Motor neuron (in vitro differentiated cells): ENCODE measurements at regions not wholly inside any gene's neighbourhood (a gene's known extent, or its start where the extent isn't known, plus 50 kb on each side); places are given as distances from the start of the nearest gene placed in this dataset.

Experiments used
- ATAC-seq, 8 experiments: fragments of 200-7000 bp; cut with Tn5 transposase; replicated peaks in 6 of 8; 2 replicates each; pipeline ENCODE4 v1.8.0; 2021; ENCODE audit warnings: mild to moderate bottlenecking in 8 of 8, moderate library complexity in 8 of 8
- H3K27ac ChIP-seq, 2 donors: fragments of 250-450 bp; sonication (Bioruptor Pico); 2 replicates each; pipeline ENCODE4 v1.9.0; 2021; ENCODE audit warnings: antibody characterized with exemption in 2 of 2, mild to moderate bottlenecking in 2 of 2, moderate library complexity in 1 of 2
- H3K4me1 ChIP-seq, 2 donors: fragments of 250-450 bp; sonication (Bioruptor Pico); replicated peaks in 1 of 2; 2 replicates each; pipeline ENCODE4 v1.6.1; 2021; ENCODE audit warnings: antibody characterized with exemption in 2 of 2, mild to moderate bottlenecking in 2 of 2, moderate library complexity in 1 of 2
- H3K4me3 ChIP-seq, 5 donors: fragments of 250-450 bp; sonication (Bioruptor Pico); 2 replicates each; pipeline ENCODE4 v1.9.0; 2021; ENCODE audit warnings: antibody characterized with exemption in 5 of 5, mild to moderate bottlenecking in 5 of 5, moderate library complexity in 4 of 5
- WGBS, 10 experiments: fragments of 450-650 bp; shearing (Covaris generic); methylation state at CpG; one replicate each; pipeline ENCODE4 v1.0.0; 2022; 5-methylcytosine and 5-hydroxymethylcytosine counted together
- in situ Hi-C, 9 experiments: fragments of 400-800 bp; cut with MboI; loops; one replicate each; pipeline ENCODE4 v1.15.0; 2021; ENCODE audit warnings: low sequenced_read_pairs in 9 of 9, low pct_unique_long_range_greater_than_20kb in 2 of 9; ENCODE audit not compliant: unreplicated experiment in 9 of 9

GRCh38 chr14:61877768-61878167 is 115.5 kb downstream of the SNAPC1 start:
- Histone ChIP-seq H3K4me1 (no peaks in the 10 kb centered on the region), H3K27ac (no peak overlapping the region), H3K4me3 (no peak overlapping the region)
- in situ Hi-C loops: loop anchor here in 3 of 9 experiments (25.0 kb wide), 2 partner anchors 235 to 260 kb away; no protein-coding TSS in a partner anchor
- 8 to 100% (median 83%) methylated on average over 1 to 4 of the region's 5 CpGs; no CpG with 5 or more reads in 1 of the 10 experiments for WGBS, 10 experiments
- ATAC-seq: no peak

- in situ Hi-C loops: loop anchor here in 3 of 9 experiments (25.0 kb wide), 2 partner anchors 233 to 258 kb away; no protein-coding TSS in a partner anchor
These were observed 116.7 kb downstream of the SNAPC1 start for GRCh38 chr14:61878931-61879330.

GRCh38 chr14:61881046-61881445 is 118.8 kb downstream of the SNAPC1 start:
- no peak overlapping the region for H3K27ac ChIP-seq
- in situ Hi-C loops: loop anchor here in 3 of 9 experiments (25.0 kb wide), 2 partner anchors 231 to 256 kb away; no protein-coding TSS in a partner anchor
- H3K4me3 ChIP-seq: no peak overlapping the region
- no peaks in the 10 kb centered on the region for H3K4me1 ChIP-seq
- ATAC-seq: no peak
- WGBS, 10 experiments: 0 to 100% (median 83%) methylated on average over 1 of the region's 1 CpG; no CpG with 5 or more reads in 2 of the 10 experiments

More at GRCh38 chr14:61878931-61879330, 116.7 kb downstream of the SNAPC1 start:
- ATAC-seq: no peak
- Histone ChIP-seq H3K27ac (no peak overlapping the region), H3K4me3 (no peak overlapping the region), H3K4me1 (no peaks in the 10 kb centered on the region)
- WGBS, 10 experiments: 0 to 86% (median 71%) methylated on average over 1 of the region's 1 CpG; no CpG with 5 or more reads in 3 of the 10 experiments

GRCh38 chr14:61884711-61885110 is 122.5 kb downstream of the SNAPC1 start:
- H3K4me3 ChIP-seq: no peak overlapping the region
- ATAC-seq: peak in 4 of 8 experiments; percentile 25 to 57 (median 38)
- in situ Hi-C loops: loop anchor here in 3 of 9 experiments (25.0 kb wide), 2 partner anchors 228 to 253 kb away; no protein-coding TSS in a partner anchor
- H3K27ac ChIP-seq: no peak overlapping the region
- no peaks in the 10 kb centered on the region for H3K4me1 ChIP-seq
- WGBS, 10 experiments: 0 to 62% (median 23%) methylated on average over 1 to 2 of the region's 2 CpGs; no CpG with 5 or more reads in 1 of the 10 experiments

GRCh38 chr14:61885203-61885961 is 123.2 kb downstream of the SNAPC1 start:
- 0 to 100% (median 89%) methylated on average over 1 to 2 of the region's 2 CpGs for WGBS, 10 experiments
- ATAC-seq: no peak
- no peak overlapping the region for H3K4me3 ChIP-seq
- no peaks in the 10 kb centered on the region for H3K4me1 ChIP-seq
- in situ Hi-C loops: loop anchor here in 3 of 9 experiments (25.0 kb wide), 2 partner anchors 227 to 252 kb away; no protein-coding TSS in a partner anchor
- no peak overlapping the region for H3K27ac ChIP-seq

GRCh38 chr14:61887628-61888027 is 125.4 kb downstream of the SNAPC1 start:
- no peak overlapping the region for H3K27ac ChIP-seq
- in situ Hi-C loops: loop anchor here in 3 of 9 experiments (25.0 kb wide), 2 partner anchors 225 to 250 kb away; no protein-coding TSS in a partner anchor
- H3K4me3 ChIP-seq: no peak overlapping the region
- 0 to 100% (median 87%) methylated on average over 1 to 2 of the region's 2 CpGs for WGBS, 10 experiments
- H3K4me1 ChIP-seq: peaks cover 12 to 15% of the 10 kb centered on the region in 2 donors
- ATAC-seq: no peak

- Histone ChIP-seq H3K4me3 (no peak overlapping the region), H3K27ac (no peak overlapping the region), H3K4me1 (peaks cover 12 to 15% of the 10 kb centered on the region in 2 donors)
- ATAC-seq: no peak
- in situ Hi-C loops: loop anchor here in 4 of 9 experiments (10.0 to 25.0 kb wide), 3 partner anchors 222 to 247 kb away; no protein-coding TSS in a partner anchor
- 4 to 100% (median 59%) methylated on average over 1 to 4 of the region's 4 CpGs; no CpG with 5 or more reads in 4 of the 10 experiments for WGBS, 10 experiments
These were observed 127.7 kb downstream of the SNAPC1 start for GRCh38 chr14:61889914-61890351.

GRCh38 chr14:61891170-61891569 is 128.9 kb downstream of the SNAPC1 start:
- peaks cover 12 to 15% of the 10 kb centered on the region in 2 donors for H3K4me1 ChIP-seq
- 8 to 67% (median 43%) methylated on average over 1 to 5 of the region's 5 CpGs; no CpG with 5 or more reads in 2 of the 10 experiments for WGBS, 10 experiments
- H3K27ac ChIP-seq: no peak overlapping the region
- peak in 7 of 8 experiments; percentile 24 to 99 (median 99) for ATAC-seq
- in situ Hi-C loops: loop anchor here in 4 of 9 experiments (10.0 to 25.0 kb wide), 3 partner anchors 221 to 246 kb away; no protein-coding TSS in a partner anchor
- no peak overlapping the region for H3K4me3 ChIP-seq

GRCh38 chr14:61891810-61892209 is 129.6 kb downstream of the SNAPC1 start:
- no peak overlapping the region for H3K4me3 ChIP-seq
- peak in 2 of 8 experiments; percentile 75 to 89 for ATAC-seq
- no peak overlapping the region for H3K27ac ChIP-seq
- peaks cover 12 to 15% of the 10 kb centered on the region in 2 donors for H3K4me1 ChIP-seq
- in situ Hi-C loops: loop anchor here in 4 of 9 experiments (10.0 to 25.0 kb wide), 3 partner anchors 220 to 245 kb away; no protein-coding TSS in a partner anchor
- 28 to 87% (median 52%) methylated on average over 1 to 4 of the region's 4 CpGs; no CpG with 5 or more reads in 1 of the 10 experiments for WGBS, 10 experiments

GRCh38 chr14:61893371-61893940 is 131.2 kb downstream of the SNAPC1 start:
- 13 to 94% (median 59%) methylated on average over 2 to 4 of the region's 5 CpGs; no CpG with 5 or more reads in 3 of the 10 experiments for WGBS, 10 experiments
- H3K27ac ChIP-seq: no peak overlapping the region
- peaks cover 12 to 15% of the 10 kb centered on the region in 2 donors for H3K4me1 ChIP-seq
- no peak overlapping the region for H3K4me3 ChIP-seq
- ATAC-seq: no peak
- in situ Hi-C loops: loop anchor here in 4 of 9 experiments (10.0 to 25.0 kb wide), 3 partner anchors 219 to 244 kb away; no protein-coding TSS in a partner anchor

GRCh38 chr14:61894452-61895077 is 132.3 kb downstream of the SNAPC1 start:
- H3K4me1 ChIP-seq: peaks cover 16 to 21% of the 10 kb centered on the region in 2 donors
- WGBS, 10 experiments: 0 to 54% (median 39%) methylated on average over 1 to 5 of the region's 5 CpGs
- peak in 7 of 8 experiments; percentile 40 to 93 (median 60) for ATAC-seq
- H3K4me3 ChIP-seq: no peak overlapping the region
- H3K27ac ChIP-seq: no peak overlapping the region
- in situ Hi-C loops: loop anchor here in 4 of 9 experiments (10.0 to 25.0 kb wide), 3 partner anchors 218 to 243 kb away; no protein-coding TSS in a partner anchor

GRCh38 chr14:61897300-61897699 is 135.1 kb downstream of the SNAPC1 start:
- Histone ChIP-seq H3K4me1 (peaks cover 4 to 6% of the 10 kb centered on the region in 2 donors), H3K27ac (no peak overlapping the region), H3K4me3 (no peak overlapping the region)
- in situ Hi-C loops: loop anchor here in 4 of 9 experiments (10.0 to 25.0 kb wide), 3 partner anchors 215 to 240 kb away; no protein-coding TSS in a partner anchor
- no peak for ATAC-seq
- WGBS, 10 experiments: 70 to 100% (median 89%) methylated on average over 1 to 3 of the region's 3 CpGs; no CpG with 5 or more reads in 4 of the 10 experiments
